ENCODE measurements at regions not wholly inside any gene's neighbourhood (a gene's known extent, or its start where the extent isn't known, plus 50 kb on each side); places are given as distances from the start of the nearest gene placed in this dataset.

GRCh38 chr6:84501315-84501714 lies 263.1 kb downstream of the TBX18 start:
- H3K4me3 ChIP-seq (ENCODE audit: low read depth, low read length): no peak overlapping the region
- TF ChIP-seq CTCF (conservative IDR thresholded peaks at IDR 0.05; ENCODE audit: low read depth, low read length): no peak
- no peak for DNase-seq (ENCODE audit: low read depth)

GRCh38 chr6:84500726-84501125 lies 263.7 kb downstream of the TBX18 start:
- no peak for TF ChIP-seq CTCF (conservative IDR thresholded peaks at IDR 0.05; ENCODE audit: low read depth, low read length)
- DNase-seq (ENCODE audit: low read depth): no peak
- no peak overlapping the region for H3K4me3 ChIP-seq (ENCODE audit: low read depth, low read length)

GRCh38 chr6:84498905-84499304 lies 265.5 kb downstream of the TBX18 start:
- DNase-seq (ENCODE audit: low read depth): no peak
- no peak for TF ChIP-seq CTCF (conservative IDR thresholded peaks at IDR 0.05; ENCODE audit: low read depth, low read length)
- H3K4me3 ChIP-seq (ENCODE audit: low read depth, low read length): no peak overlapping the region

- no peak for TF ChIP-seq CTCF (conservative IDR thresholded peaks at IDR 0.05; ENCODE audit: low read depth, low read length)
- no peak for DNase-seq (ENCODE audit: low read depth)
Observed at GRCh38 chr6:84492241-84493165, 265.1 kb upstream of the CEP162 start.

GRCh38 chr6:84489598-84489997 lies 262.2 kb upstream of the CEP162 start:
- DNase-seq (ENCODE audit: low read depth): no peak
- H3K4me3 ChIP-seq (ENCODE audit: low read depth, low read length): no peak overlapping the region
- TF ChIP-seq CTCF (conservative IDR thresholded peaks at IDR 0.05; ENCODE audit: low read depth, low read length): no peak

More at GRCh38 chr6:84492241-84493165, 265.1 kb upstream of the CEP162 start:
- no peak overlapping the region for H3K4me3 ChIP-seq (ENCODE audit: low read depth, low read length)

- no peak for TF ChIP-seq CTCF (conservative IDR thresholded peaks at IDR 0.05; ENCODE audit: low read depth, low read length)
- no peak for DNase-seq (ENCODE audit: low read depth)
- H3K4me3 ChIP-seq (ENCODE audit: low read depth, low read length): no peak overlapping the region
Observed at GRCh38 chr6:84486526-84486925, 259.1 kb upstream of the CEP162 start.

GRCh38 chr6:84469144-84469543 lies 241.7 kb upstream of the CEP162 start:
- no peak for TF ChIP-seq CTCF (conservative IDR thresholded peaks at IDR 0.05; ENCODE audit: low read depth, low read length)
- no peak overlapping the region for H3K4me3 ChIP-seq (ENCODE audit: low read depth, low read length)
- no peak for DNase-seq (ENCODE audit: low read depth)
